HG03066 (cell line): ENCODE measurements at regions not wholly inside any gene's neighbourhood (a gene's known extent, or its start where the extent isn't known, plus 50 kb on each side); places are given as distances from the start of the nearest gene placed in this dataset.
"Not testable (repeated sequence)": the region's sequence is repeated elsewhere in the genome, so short reads cannot be mapped to it uniquely, and the experiment has no call there.

Experiments
- ATAC-seq: cut with Tn5 transposase; IDR thresholded peaks from one replicate; pipeline ENCODE4 v1.9.1; 2021; ENCODE audit warnings: low read depth; ENCODE audit not compliant: unreplicated experiment

DNA sequence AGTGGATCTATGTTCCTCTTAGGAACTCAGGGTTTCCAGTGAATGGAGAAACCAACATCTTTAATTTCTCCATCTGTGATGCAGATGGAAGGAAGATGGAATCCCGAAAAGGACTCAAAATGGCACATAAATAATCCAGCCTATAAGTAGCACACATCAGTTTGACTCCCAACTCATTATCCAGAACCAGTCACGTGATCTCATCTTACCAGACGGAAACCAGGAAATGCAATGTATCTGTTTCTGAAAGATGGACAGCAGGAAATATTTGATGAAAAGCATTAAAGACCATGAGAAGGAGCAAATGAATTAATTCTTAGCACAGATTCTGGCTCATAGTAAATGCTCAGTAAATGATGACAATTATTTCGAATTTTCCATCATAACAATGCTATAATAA lies 443.1 kb upstream of the FMR1 start:
- ATAC-seq, result no peak

DNA sequence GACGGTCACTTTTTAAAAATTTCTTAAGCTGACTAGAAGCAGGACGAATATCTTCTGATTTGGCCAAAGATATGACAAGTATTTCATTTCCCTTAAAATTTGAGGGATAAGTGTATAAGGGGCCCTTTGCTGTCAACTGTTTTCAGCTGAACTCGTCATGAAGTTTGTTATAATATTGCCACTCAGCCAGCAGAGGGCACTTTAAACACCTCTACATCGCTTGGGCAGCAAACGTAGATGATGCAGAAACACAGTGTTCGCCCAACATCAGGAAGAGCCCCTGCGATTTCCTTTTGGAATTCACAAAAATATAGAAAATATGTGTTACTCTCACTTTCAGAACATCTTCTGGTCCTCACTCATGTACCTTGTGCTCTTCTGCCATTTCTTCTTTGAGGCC lies 435.7 kb upstream of the FMR1 start:
- no peak for ATAC-seq

- ATAC-seq, result no peak
Measured at GRCh38 chrX:147478899-147479298, 432.8 kb upstream of the FMR1 start.

- ATAC-seq, result no peak
Measured at GRCh38 chrX:147485207-147485606, 426.5 kb upstream of the FMR1 start.

DNA sequence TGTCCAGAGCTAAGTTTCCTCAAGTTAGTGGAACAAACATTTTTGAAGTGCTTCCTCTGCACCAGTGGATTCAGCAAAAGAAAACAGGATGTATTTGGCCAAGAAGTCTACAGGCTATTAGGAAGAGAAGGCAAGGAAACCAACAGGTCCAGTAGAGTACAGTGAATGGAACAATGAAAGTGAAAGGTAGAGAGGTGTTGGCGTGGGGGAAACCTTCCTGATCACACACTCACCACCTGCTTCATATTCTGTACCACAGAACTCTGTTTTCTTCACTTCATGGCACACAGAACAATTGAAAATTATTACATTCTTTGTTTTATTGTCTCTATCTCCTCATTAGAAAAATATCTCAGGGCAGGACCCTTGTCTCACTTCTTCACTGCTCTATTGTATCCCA lies 417.4 kb upstream of the FMR1 start:
- ATAC-seq, result no peak

- no peak for ATAC-seq
Measured at GRCh38 chrX:147498796-147499195, 412.9 kb upstream of the FMR1 start.

- ATAC-seq, result no peak
Measured at GRCh38 chrX:147522981-147523380, 388.7 kb upstream of the FMR1 start.

- no peak for ATAC-seq
Measured at GRCh38 chrX:147533426-147533825, 378.3 kb upstream of the FMR1 start.

DNA sequence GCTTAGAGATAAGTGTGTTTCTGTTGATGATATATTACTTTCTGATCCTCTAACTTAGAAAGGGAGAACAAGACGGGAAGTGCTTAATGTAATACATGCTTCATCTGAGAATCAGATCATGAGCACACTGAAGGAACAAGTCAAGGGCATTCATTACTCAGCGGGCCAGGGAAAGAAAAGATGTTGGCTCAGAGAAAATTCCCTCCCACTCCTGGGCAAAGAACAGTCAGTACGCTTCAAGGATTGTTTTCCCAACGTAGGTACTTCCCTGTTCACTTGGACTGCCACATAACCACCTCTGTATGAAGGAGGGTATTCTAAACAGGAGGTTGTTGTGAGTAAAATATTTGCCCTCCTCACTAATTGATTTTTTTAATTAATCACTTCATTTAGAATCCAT lies 374.5 kb upstream of the FMR1 start:
- no peak for ATAC-seq

GRCh38 chrX:147548023-147548422 lies 363.7 kb upstream of the FMR1 start:
- not testable (repeated sequence) for ATAC-seq

DNA sequence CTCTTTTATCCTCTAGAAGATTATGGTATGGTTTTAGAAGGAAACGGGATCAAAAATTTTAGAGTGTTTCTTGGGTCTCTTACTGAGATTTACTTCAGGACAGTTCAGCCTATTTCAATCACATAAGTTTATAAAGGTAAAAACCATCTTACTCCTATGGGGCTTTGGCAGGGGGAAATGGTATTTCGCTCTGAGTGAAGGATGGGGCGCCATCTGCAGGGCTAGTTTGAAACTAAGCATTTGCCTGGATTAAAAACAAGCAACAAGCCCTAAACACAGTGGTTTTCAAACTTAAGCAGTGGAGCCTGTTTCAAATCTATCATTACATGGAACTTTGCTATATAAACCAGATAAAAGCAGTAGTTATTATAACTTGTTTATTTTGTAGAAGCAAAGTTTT lies 361.5 kb upstream of the FMR1 start:
- no peak for ATAC-seq

DNA sequence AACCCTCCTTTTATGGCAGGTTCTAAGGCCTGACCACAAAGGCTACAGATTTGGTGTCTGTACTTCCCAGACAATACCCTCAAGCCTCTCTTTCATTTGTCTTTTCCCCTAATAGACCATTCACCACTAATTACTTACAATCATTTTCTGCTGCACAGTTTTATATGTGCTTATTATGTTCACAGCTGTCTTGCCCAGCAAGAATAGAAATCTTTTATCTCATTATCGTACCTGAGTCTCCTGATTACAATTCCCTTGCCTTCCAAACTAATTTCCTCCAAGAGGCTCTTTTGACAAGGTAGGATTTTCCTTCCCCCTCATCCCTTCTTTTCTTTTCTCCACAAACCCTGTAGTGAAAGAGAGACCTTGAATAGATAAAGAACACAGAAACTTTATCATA lies 352.5 kb upstream of the FMR1 start:
- no peak for ATAC-seq

GRCh38 chrX:147565237-147565636 lies 346.5 kb upstream of the FMR1 start:
- ATAC-seq, result no peak

DNA sequence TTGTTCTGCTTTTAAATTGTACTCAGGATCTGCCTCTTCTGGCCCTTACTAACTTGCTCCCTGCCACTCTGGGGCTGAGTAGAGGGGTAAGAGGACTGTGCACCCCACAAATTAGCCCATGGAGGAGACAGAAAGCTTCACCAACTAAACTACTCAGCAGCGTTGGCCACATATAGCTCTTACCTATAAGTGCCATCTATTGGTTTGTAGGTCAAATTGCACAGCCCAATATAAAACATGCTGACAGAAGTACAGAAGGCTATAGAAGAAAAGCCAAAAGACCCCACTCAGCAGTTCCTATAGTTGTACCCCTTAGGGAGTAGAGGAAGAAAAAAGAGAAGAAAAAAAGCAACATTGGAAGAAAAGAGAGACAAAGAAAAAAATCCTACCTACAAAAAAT lies 341.2 kb upstream of the FMR1 start:
- no peak for ATAC-seq

DNA sequence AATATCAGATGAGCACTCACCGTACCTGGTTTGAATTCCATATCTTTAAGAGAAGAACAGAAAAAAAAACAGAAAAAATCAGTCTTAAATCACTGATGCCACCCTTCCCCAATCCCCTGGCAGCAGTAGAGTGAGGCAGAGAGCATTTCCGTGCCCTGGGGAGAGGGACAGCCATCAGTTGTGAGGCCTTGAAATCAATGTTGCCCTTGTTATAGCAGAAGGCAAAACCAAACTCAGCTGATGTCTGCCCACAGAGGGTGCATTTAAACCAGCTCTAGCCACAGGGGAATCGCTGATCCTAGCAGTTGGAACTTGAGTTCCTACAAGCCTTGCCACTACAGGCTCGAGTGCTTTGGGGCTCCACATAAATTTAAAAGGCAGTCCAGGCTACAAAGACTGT lies 338.5 kb upstream of the FMR1 start:
- ATAC-seq, result no peak

DNA sequence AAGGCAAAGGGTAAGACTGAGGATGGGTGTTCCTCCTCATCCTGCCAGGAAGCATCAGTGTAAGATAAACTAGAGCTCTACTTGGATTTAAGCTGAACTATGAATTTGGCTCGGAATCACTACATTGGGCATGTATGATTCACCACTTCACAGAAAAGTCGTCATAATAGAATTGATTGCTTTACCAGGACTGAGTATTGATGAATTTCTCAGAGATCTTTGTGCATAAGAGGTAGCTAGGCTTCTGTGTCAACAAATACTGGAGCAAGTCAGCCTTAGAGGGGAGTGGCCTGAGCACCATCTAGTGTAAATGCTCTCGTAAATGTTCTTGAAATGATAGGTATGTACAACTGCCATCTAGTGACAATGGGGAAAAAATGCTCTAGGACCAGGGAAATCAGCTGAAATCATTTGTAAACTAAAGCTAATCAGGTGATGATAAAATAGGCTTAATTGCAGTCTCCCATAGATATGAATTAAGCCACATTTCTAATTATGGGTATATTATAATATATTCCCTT lies 309.5 kb upstream of the FMR1 start:
- ATAC-seq, result no peak

- ATAC-seq, result no peak
Measured at GRCh38 chrX:147626605-147627004, 285.1 kb upstream of the FMR1 start.

DNA sequence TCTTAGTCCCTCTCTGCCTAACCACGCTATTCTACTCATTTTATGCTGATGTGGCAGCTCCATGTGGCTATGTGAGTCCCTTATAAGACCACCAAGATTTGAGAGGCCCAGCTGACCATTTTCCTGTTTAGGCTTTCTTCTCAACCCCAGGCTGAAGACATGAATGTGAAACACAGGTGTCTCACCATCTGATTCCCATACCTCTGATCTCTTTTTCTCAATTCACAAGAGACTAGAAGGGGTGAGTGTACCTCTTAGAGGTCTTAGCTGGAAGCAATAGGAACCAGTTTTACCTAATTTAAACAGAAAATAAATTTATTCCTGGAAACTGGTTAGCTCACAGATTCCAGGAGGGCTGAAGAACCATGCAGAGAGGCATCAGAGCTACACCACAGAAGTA lies 276.5 kb upstream of the FMR1 start:
- ATAC-seq, result no peak

DNA sequence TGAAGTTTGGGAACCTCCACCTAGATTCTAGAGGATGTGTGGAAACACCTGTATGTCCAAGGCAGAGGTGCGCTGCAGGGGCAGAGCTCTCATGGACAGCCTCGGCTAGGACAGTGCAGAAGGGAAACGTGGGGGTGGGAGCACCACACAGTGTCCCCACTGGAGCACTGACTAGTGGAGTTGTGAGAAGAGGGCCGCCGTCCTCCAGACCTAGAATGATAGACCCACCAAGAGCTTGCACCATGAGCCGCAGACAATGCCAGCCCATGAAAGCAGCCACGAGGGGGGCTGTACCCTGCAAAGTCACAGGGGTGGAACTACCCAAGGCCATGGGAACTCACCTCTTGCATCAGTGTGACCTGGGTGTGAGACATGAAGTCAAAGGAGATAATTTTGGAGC lies 274.5 kb upstream of the FMR1 start:
- ATAC-seq, result no peak

DNA sequence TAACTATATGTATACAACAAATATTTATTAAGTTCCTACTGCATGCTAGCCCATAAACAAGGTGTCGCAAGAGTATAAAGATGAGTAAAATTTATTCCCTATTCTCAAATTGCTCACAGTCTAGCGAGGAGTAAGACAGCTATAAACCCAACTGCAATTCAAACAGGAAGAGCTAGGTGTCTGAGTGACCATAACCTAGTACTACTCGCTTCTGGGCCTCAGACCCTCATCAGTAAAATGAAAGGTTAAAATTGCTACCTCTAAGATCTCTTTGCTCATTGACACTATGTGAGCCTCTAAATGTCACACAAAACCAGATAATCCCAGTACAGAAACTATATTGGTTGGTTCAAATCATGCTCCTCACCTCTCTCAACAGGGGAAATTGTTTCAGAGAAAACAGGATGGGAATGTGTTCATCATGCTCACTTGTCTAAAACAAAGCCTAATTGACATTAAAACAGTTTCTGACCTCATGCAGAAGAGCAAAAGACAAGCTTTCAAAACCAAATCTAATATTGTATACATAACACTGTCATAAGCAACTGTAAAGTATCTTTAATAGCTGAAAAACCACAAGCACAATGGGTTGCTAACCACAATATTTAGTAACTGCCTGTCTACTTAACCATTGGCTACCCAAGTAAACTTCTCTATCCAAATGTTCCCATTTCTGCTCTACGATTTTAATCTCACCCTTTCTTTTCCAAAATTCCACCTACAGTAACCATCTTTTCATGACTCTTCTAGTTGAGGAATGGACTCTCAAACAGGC lies 264.6 kb upstream of the FMR1 start:
- ATAC-seq, result no peak

DNA sequence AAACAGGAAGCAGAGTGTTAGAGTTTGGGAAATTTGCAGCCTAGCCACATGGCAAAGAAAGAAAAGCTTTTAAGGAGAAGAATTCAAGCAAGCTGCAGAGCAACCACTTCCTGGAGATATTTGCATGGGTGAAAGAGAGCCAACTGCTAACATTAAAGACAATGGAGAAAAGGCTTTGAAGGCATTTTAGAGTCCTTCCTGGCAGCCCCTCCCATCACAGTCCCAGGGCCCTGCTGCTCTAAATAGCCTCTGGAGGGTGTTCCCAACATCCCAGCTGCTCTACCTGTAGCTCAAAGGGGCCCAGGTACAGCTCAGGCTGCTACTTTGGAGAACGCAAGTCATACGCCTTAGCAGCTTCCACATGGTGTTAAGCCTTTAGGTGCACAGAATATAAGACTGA lies 235.9 kb upstream of the FMR1 start:
- no peak for ATAC-seq

GRCh38 chrX:147679356-147680005 lies 232.2 kb upstream of the FMR1 start:
- no peak for ATAC-seq
